Activated naive CD8-positive, alpha-beta T cell treated with anti-CD3 and anti-CD28 coated beads, Interleukin-2, amount 10 ng/mL, durations not matched to agents 7 days and 5 days (primary cell): ENCODE measurements at regions not wholly inside any gene's neighbourhood (a gene's known extent, or its start where the extent isn't known, plus 50 kb on each side); places are given as distances from the start of the nearest gene placed in this dataset.

Experiments
- ATAC-seq: fragments of 150-1000 bp; cut with Tn5 transposase; one replicate; pipeline ENCODE4 v1.10.0; 2021; ENCODE audit warnings: low read depth, moderate library complexity
- POLR2A ChIA-PET: fragments of 350-600 bp; sonication (Branson Sonifier 250); formaldehyde crosslinking; loops from one replicate; lab custom pipeline; 2021; ENCODE audit warnings: antibody characterized with exemption; lab: Charles Lee
- DNase-seq: peaks from one replicate; pipeline ENCODE4 v3.0.0; 2021
- H3K27ac Mint-ChIP-seq: one replicate; pipeline ENCODE4 v1.8.0; 2022; ENCODE audit warnings: mild to moderate bottlenecking, mixed read lengths
- H3K27me3 Mint-ChIP-seq: one replicate; pipeline ENCODE4 v1.8.0; 2022; ENCODE audit warnings: mild to moderate bottlenecking, moderate library complexity, mixed read lengths
- H3K36me3 Mint-ChIP-seq: one replicate; pipeline ENCODE4 v1.8.0; 2021; ENCODE audit warnings: mild to moderate bottlenecking, mixed read lengths
- H3K4me1 Mint-ChIP-seq: one replicate; pipeline ENCODE4 v1.8.0; 2021; ENCODE audit warnings: mixed read lengths
- H3K4me3 Mint-ChIP-seq: one replicate; pipeline ENCODE4 v1.8.0; 2022; ENCODE audit warnings: mild to moderate bottlenecking, moderate library complexity, mixed read lengths
- H3K9me3 Mint-ChIP-seq: one replicate; pipeline ENCODE4 v1.8.0; 2021; ENCODE audit warnings: mixed read lengths

DNA sequence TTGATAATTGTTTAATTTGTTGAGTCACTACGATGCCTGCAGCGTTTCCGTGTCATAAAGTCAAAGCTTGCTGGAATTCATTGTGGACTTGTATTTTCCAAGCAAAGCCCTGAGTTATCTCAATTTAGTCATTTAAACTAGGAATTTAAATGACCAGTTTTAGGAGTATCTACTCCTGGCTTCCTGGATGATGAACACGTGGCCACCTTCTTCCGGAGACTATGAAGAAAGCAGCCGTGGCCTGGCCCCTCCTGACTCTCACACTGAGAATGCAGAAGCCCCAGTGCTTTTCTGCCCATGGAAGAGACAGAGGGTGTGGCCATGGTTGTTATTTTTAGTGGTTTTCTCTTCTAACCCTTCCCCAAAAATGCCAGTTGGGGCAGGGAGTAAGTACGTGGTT lies 250.7 kb upstream of the GATB start:
- H3K4me3 Mint-ChIP-seq: no peak overlapping the region
- H3K36me3 Mint-ChIP-seq: peaks cover 10% of the 10 kb centered on the region
- peaks cover 27% of the 10 kb centered on the region for H3K4me1 Mint-ChIP-seq
- peaks cover 3% of the 10 kb centered on the region for H3K9me3 Mint-ChIP-seq
- ATAC-seq (no peak), DNase-seq (no peak)
- H3K27me3 Mint-ChIP-seq: peaks cover 3% of the 10 kb centered on the region
- POLR2A ChIA-PET: no interaction called here
- no peak overlapping the region for H3K27ac Mint-ChIP-seq

- POLR2A ChIA-PET: no interaction called here
- Mint-ChIP-seq H3K36me3 (peaks cover 10% of the 10 kb centered on the region), H3K27ac (peak overlapping the region; percentile 70), H3K4me3 (peak overlapping the region; percentile 31), H3K9me3 (peaks cover 3% of the 10 kb centered on the region), H3K27me3 (peaks cover 3% of the 10 kb centered on the region), H3K4me1 (peaks cover 27% of the 10 kb centered on the region)
- peak; percentile 67 for ATAC-seq
- no peak for DNase-seq
Measured at GRCh38 chr4:152010710-152011079, 249.9 kb upstream of the GATB start.

- POLR2A ChIA-PET: no interaction called here
- peak overlapping the region; percentile 13 for H3K27ac Mint-ChIP-seq
- peaks cover 25% of the 10 kb centered on the region for H3K4me1 Mint-ChIP-seq
Measured at GRCh38 chr4:152009983-152010709, 249.3 kb upstream of the GATB start.

GRCh38 chr4:152009031-152009670 lies 248.3 kb upstream of the GATB start:
- H3K4me3 Mint-ChIP-seq: no peak overlapping the region
- H3K27ac Mint-ChIP-seq: no peak overlapping the region
- DNase-seq (no peak), ATAC-seq (no peak)
- H3K27me3 Mint-ChIP-seq: peaks cover 3% of the 10 kb centered on the region
- peaks cover 10% of the 10 kb centered on the region for H3K36me3 Mint-ChIP-seq
- POLR2A ChIA-PET: no interaction called here
- peaks cover 19% of the 10 kb centered on the region for H3K4me1 Mint-ChIP-seq
- peaks cover 3% of the 10 kb centered on the region for H3K9me3 Mint-ChIP-seq

More at GRCh38 chr4:152009983-152010709, 249.3 kb upstream of the GATB start:
- Mint-ChIP-seq H3K36me3 (peaks cover 10% of the 10 kb centered on the region), H3K27me3 (peaks cover 3% of the 10 kb centered on the region), H3K9me3 (peaks cover 3% of the 10 kb centered on the region), H3K4me3 (no peak overlapping the region)
- ATAC-seq (no peak), DNase-seq (no peak)

- ATAC-seq (no peak), DNase-seq (no peak)
- Mint-ChIP-seq H3K4me3 (no peak overlapping the region), H3K36me3 (peaks cover 5% of the 10 kb centered on the region), H3K27me3 (peaks cover 5% of the 10 kb centered on the region), H3K27ac (no peak overlapping the region), H3K9me3 (peaks cover 2% of the 10 kb centered on the region), H3K4me1 (peaks cover 19% of the 10 kb centered on the region)
- POLR2A ChIA-PET: no interaction called here
Measured at GRCh38 chr4:152007111-152007510, 246.3 kb upstream of the GATB start.

DNA sequence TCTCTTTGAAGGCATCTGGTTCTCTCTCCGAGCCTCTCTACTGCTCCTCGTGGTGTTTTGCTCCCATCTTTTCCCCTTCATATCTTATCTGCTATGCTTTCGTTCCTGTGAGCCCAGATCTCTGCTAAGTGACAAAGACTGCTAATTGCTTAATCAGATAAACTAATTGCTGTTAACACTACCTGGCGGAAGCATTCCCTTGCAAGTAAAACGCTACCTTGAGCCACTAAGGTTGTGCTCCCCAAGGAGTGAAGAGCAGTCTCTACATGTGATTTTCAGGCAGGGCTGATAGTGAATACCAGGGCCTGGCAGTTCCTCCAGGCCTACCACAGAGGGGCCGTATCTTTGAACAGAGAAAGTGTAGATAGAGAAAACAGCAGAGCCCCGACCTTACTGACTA lies 244.0 kb upstream of the GATB start:
- no peak overlapping the region for H3K27ac Mint-ChIP-seq

GRCh38 chr4:152000518-152000917 lies 239.7 kb upstream of the GATB start:
- DNase-seq: no peak
- peaks cover 4% of the 10 kb centered on the region for H3K9me3 Mint-ChIP-seq
- no peak overlapping the region for H3K4me3 Mint-ChIP-seq
- peaks cover 17% of the 10 kb centered on the region for H3K4me1 Mint-ChIP-seq
- no peak overlapping the region for H3K27ac Mint-ChIP-seq
- H3K36me3 Mint-ChIP-seq: peaks cover 2% of the 10 kb centered on the region
- H3K27me3 Mint-ChIP-seq: peaks cover 2% of the 10 kb centered on the region
- ATAC-seq: no peak
- POLR2A ChIA-PET: no interaction called here

More for the DNA sequence above, 244.0 kb upstream of the GATB start:
- Mint-ChIP-seq H3K4me1 (peaks cover 10% of the 10 kb centered on the region), H3K36me3 (no peaks in the 10 kb centered on the region), H3K4me3 (no peak overlapping the region), H3K27me3 (peaks cover 5% of the 10 kb centered on the region), H3K9me3 (peaks cover 2% of the 10 kb centered on the region)
- DNase-seq (no peak), ATAC-seq (no peak)
- POLR2A ChIA-PET: no interaction called here

DNA sequence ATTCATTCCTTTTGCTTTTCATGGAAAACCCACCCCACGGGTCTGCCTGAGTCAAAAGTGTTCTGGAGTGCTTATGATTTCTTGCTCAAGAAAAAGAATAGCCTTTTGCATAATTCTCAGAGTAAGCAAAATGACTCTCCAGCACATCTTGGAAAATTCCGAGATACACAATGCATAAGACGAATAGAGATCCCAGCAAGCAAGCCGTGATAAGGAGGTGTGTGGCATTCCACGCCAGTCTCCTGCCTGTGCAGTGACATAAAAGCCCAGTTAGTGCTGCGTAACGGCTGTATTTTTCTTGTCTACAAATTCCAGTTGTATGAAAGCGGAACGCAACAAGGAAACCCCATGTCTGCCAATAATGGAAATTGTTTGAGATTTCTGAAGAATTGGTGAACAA lies 237.9 kb upstream of the GATB start:
- Mint-ChIP-seq H3K9me3 (peaks cover 8% of the 10 kb centered on the region), H3K27ac (no peak overlapping the region), H3K36me3 (peaks cover 4% of the 10 kb centered on the region), H3K27me3 (no peaks in the 10 kb centered on the region), H3K4me1 (peaks cover 23% of the 10 kb centered on the region), H3K4me3 (no peak overlapping the region)
- POLR2A ChIA-PET: no interaction called here
- DNase-seq: no peak
- ATAC-seq: no peak

- H3K9me3 Mint-ChIP-seq: peaks cover 8% of the 10 kb centered on the region
- POLR2A ChIA-PET: no interaction called here
- peaks cover 23% of the 10 kb centered on the region for H3K4me1 Mint-ChIP-seq
- ATAC-seq: no peak
- H3K27me3 Mint-ChIP-seq: no peaks in the 10 kb centered on the region
- H3K27ac Mint-ChIP-seq: no peak overlapping the region
- no peak for DNase-seq
- H3K36me3 Mint-ChIP-seq: peaks cover 7% of the 10 kb centered on the region
- H3K4me3 Mint-ChIP-seq: no peak overlapping the region
Measured at GRCh38 chr4:151997461-151997860, 236.7 kb upstream of the GATB start.

GRCh38 chr4:151994429-151994828 lies 233.6 kb upstream of the GATB start:
- H3K36me3 Mint-ChIP-seq: peaks cover 10% of the 10 kb centered on the region
- no peak overlapping the region for H3K4me3 Mint-ChIP-seq
- no peak overlapping the region for H3K27ac Mint-ChIP-seq
- no peaks in the 10 kb centered on the region for H3K27me3 Mint-ChIP-seq
- peaks cover 40% of the 10 kb centered on the region for H3K4me1 Mint-ChIP-seq
- H3K9me3 Mint-ChIP-seq: peaks cover 7% of the 10 kb centered on the region
- POLR2A ChIA-PET: interaction anchor here (0.8 kb wide), 1 partner anchor 106 kb away, joined by 3 read pairs; no protein-coding TSS in a partner anchor
- DNase-seq: no peak
- no peak for ATAC-seq

- Mint-ChIP-seq H3K27me3 (no peaks in the 10 kb centered on the region), H3K36me3 (peaks cover 13% of the 10 kb centered on the region), H3K4me3 (peak overlapping the region; percentile 11), H3K4me1 (peaks cover 40% of the 10 kb centered on the region), H3K27ac (peak overlapping the region; percentile 44), H3K9me3 (peaks cover 7% of the 10 kb centered on the region)
- ATAC-seq (no peak), DNase-seq (no peak)
- POLR2A ChIA-PET: interaction anchor here (0.6 kb wide), 1 partner anchor 108 kb away, joined by 5 read pairs; no protein-coding TSS in a partner anchor
Measured at GRCh38 chr4:151993521-151993920, 232.7 kb upstream of the GATB start.

DNA sequence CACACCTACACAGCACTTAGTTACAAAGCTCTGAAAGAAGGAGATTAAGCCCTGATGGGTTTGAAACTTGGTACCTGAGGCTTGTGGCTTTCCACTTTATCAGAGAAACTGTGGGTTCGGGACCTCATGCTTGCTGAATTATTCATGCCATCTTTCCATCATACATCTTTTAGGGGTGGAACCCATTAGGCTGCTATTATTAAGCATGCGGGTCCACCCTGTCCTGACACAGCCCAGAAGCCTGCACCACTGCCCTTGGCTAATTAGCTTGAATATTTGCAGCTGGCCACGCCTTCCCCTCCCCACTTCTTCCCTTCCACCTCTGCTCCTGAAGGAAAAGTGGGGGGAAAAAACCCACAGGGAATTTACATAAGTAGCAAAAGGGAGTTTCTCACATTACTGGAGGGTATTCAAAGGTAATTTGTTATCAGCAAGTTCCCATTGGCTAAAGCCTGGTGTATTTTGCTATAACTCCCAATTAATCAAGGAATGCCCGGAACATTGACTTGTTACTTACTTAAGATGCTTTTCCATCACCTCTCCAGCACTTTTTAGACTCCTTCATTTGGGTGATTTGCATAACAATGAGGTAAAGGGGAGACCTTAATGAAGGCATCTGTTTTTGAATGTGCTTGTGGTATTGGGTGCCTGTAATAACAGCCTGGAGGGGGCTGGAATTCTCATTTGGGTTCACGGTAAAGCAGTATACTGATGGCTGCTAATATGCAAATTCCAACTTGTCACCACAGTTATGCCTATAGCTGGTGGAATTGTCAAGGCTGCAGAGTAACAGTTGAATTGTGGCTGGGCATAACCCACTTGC lies 231.7 kb upstream of the GATB start:
- ATAC-seq (no peak), DNase-seq (no peak)
- H3K4me3 Mint-ChIP-seq: no peak overlapping the region
- H3K27me3 Mint-ChIP-seq: no peaks in the 10 kb centered on the region
- POLR2A ChIA-PET: interaction anchor here (0.6 kb wide), 1 partner anchor 109 kb away, joined by 5 read pairs; no protein-coding TSS in a partner anchor
- peaks cover 13% of the 10 kb centered on the region for H3K36me3 Mint-ChIP-seq
- peaks cover 7% of the 10 kb centered on the region for H3K9me3 Mint-ChIP-seq
- H3K27ac Mint-ChIP-seq: peak overlapping the region; percentile 17
- peaks cover 39% of the 10 kb centered on the region for H3K4me1 Mint-ChIP-seq

DNA sequence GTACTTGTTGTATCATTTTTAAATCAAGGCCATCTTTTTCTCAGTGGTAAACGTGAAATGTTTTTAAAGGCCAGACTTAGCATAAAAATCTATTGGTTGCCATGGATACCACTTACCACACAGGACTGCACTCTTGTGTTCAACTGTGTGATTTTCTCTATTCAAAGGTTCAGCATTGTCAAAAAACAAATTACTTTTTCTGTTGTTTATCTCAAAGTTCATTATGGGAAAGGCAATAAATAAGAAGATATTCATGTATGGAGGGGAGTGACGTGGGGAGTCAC lies 231.0 kb upstream of the GATB start:
- Mint-ChIP-seq H3K27me3 (no peaks in the 10 kb centered on the region), H3K4me1 (peaks cover 33% of the 10 kb centered on the region), H3K27ac (peak overlapping the region; percentile 69), H3K4me3 (peak overlapping the region; percentile 46), H3K36me3 (peaks cover 12% of the 10 kb centered on the region), H3K9me3 (peaks cover 7% of the 10 kb centered on the region)
- POLR2A ChIA-PET: no interaction called here
- ATAC-seq (no peak), DNase-seq (no peak)
